ENCODE measurements at regions not wholly inside any gene's neighbourhood (a gene's known extent, or its start where the extent isn't known, plus 50 kb on each side); places are given as distances from the start of the nearest gene placed in this dataset.

DNA sequence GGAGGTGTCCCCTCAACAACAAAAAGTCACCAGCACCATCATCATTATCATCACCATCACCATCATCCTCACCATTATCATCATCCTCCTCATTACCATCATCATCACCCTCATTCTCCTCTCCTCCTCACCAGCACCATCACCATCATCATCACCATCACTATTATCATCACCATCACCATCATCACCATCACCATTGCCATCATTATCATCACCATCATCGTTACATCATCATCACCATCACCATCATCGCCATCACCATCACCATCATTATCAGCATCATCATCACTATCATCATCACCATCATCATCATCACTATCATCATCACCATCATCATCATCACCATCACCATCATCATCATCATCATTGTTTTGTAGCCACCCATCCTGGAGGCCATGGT is 212.6 kb downstream of the MN1 start:
- intact Hi-C loops (cut with DNase I): no loop called here

DNA sequence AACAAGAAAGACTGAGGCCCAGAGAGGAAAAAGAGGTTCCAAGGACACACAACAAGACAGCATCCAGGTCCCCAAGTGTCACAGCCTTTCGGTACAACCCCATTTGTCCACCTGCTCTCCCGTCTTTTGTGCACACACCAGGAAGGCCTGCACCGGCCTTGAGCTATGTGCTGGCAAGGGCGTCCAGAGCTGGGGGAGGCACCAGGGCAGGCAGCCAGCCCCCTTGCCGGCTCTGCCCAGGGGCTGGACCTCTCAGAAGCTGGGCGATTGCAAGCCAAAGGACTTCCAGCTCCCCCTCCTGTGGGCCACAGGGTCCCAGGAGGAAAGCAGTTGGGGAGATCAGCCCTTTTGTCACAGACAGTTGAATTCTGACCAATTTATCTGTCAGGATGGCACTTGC is 210.5 kb downstream of the MN1 start:
- no peaks in the 10 kb centered on the region for H3K4me1 ChIP-seq (replicated peaks)
- TF ChIP-seq POLR2A (IDR thresholded peaks at IDR 0.05): no peak
- TF ChIP-seq, protein P1, sequence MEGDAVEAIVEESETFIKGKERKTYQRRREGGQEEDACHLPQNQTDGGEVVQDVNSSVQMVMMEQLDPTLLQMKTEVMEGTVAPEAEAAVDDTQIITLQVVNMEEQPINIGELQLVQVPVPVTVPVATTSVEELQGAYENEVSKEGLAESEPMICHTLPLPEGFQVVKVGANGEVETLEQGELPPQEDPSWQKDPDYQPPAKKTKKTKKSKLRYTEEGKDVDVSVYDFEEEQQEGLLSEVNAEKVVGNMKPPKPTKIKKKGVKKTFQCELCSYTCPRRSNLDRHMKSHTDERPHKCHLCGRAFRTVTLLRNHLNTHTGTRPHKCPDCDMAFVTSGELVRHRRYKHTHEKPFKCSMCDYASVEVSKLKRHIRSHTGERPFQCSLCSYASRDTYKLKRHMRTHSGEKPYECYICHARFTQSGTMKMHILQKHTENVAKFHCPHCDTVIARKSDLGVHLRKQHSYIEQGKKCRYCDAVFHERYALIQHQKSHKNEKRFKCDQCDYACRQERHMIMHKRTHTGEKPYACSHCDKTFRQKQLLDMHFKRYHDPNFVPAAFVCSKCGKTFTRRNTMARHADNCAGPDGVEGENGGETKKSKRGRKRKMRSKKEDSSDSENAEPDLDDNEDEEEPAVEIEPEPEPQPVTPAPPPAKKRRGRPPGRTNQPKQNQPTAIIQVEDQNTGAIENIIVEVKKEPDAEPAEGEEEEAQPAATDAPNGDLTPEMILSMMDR (IDR thresholded peaks at IDR 0.05): no peak
- TF ChIP-seq POLR2AphosphoS5 (IDR thresholded peaks at IDR 0.05): no peak
- H3K27ac ChIP-seq: no peak overlapping the region
- WGBS: 49% methylated on average over 6 of the region's 6 CpGs
- no peak for DNase-seq (ENCODE audit: low spot score)
- intact Hi-C loops (cut with DNase I): no loop called here
- H3K27me3 ChIP-seq (replicated peaks; ENCODE audit: insufficient read depth): no peaks in the 10 kb centered on the region
- no peaks in the 10 kb centered on the region for H3K36me3 ChIP-seq
- H3K4me3 ChIP-seq: no peak overlapping the region
- H3K9me3 ChIP-seq: no peaks in the 10 kb centered on the region

More for the DNA sequence above, 212.6 kb downstream of the MN1 start:
- Histone ChIP-seq H3K4me1 (replicated peaks) (no peaks in the 10 kb centered on the region), H3K4me3 (no peak overlapping the region), H3K36me3 (no peaks in the 10 kb centered on the region), H3K27ac (no peak overlapping the region), H3K9me3 (no peaks in the 10 kb centered on the region), H3K27me3 (replicated peaks; ENCODE audit: insufficient read depth) (no peaks in the 10 kb centered on the region)
- WGBS: 94% methylated on average over 2 of the region's 2 CpGs
- no peak for DNase-seq (ENCODE audit: low spot score)
- no peak for TF ChIP-seq POLR2A (IDR thresholded peaks at IDR 0.05)
- TF ChIP-seq, protein P1 (IDR thresholded peaks at IDR 0.05): no peak
- TF ChIP-seq POLR2AphosphoS5 (IDR thresholded peaks at IDR 0.05): no peak

DNA sequence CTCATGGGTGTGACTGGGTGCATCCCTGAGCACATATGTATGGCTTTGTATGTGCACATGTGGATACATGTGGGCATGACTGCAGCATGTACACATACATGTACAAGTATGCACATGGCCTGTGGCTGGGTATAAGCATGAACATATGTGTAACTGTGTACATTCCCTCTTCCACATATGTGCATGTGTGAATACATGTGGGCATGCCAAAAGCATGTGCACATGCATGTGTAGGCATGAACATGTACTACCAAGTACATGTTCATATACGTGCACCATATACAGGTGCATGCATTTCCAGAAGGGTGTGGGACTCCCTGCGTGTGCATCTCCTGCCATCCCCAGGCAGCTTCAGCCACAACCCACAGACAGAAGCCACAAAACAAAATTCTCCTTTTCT is 208.2 kb downstream of the MN1 start:
- Histone ChIP-seq H3K27me3 (replicated peaks; ENCODE audit: insufficient read depth) (no peaks in the 10 kb centered on the region), H3K36me3 (no peaks in the 10 kb centered on the region), H3K4me1 (replicated peaks) (no peaks in the 10 kb centered on the region), H3K9me3 (no peaks in the 10 kb centered on the region), H3K27ac (no peak overlapping the region), H3K4me3 (no peak overlapping the region)
- 94% methylated on average over 2 of the region's 2 CpGs for WGBS
- intact Hi-C loops (cut with DNase I): no loop called here
- TF ChIP-seq, protein P1 (IDR thresholded peaks at IDR 0.05): no peak
- TF ChIP-seq POLR2AphosphoS5 (IDR thresholded peaks at IDR 0.05) (no peak), POLR2A (IDR thresholded peaks at IDR 0.05) (no peak)
- DNase-seq (ENCODE audit: low spot score): no peak

DNA sequence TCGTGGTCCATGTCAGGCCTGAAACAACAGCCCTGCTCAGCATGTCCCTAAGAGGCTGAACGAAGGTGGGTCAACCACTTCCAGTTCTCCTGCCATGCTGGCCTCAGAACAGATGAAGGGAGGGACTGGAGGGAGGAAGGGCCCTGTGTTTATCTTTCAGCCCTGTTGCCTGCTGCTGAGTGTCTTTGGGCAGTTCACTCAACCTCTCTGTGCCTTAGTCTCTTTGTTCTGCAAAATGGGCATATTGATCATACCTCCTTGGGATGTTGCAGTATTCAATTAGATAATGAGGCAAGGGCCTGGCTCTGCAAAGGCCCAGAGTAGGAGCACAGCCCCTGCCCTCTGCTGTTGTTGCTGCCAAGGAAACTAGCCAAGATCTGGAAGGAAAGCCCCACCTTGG is 207.5 kb downstream of the MN1 start:
- H3K9me3 ChIP-seq: no peaks in the 10 kb centered on the region
- TF ChIP-seq POLR2AphosphoS5 (IDR thresholded peaks at IDR 0.05): no peak
- no peak overlapping the region for H3K4me3 ChIP-seq
- no peaks in the 10 kb centered on the region for H3K4me1 ChIP-seq (replicated peaks)
- no peak for DNase-seq (ENCODE audit: low spot score)
- intact Hi-C loops (cut with DNase I): no loop called here
- no peaks in the 10 kb centered on the region for H3K27me3 ChIP-seq (replicated peaks; ENCODE audit: insufficient read depth)
- H3K27ac ChIP-seq: no peak overlapping the region
- 66% methylated on average over 2 of the region's 2 CpGs for WGBS
- no peaks in the 10 kb centered on the region for H3K36me3 ChIP-seq

DNA sequence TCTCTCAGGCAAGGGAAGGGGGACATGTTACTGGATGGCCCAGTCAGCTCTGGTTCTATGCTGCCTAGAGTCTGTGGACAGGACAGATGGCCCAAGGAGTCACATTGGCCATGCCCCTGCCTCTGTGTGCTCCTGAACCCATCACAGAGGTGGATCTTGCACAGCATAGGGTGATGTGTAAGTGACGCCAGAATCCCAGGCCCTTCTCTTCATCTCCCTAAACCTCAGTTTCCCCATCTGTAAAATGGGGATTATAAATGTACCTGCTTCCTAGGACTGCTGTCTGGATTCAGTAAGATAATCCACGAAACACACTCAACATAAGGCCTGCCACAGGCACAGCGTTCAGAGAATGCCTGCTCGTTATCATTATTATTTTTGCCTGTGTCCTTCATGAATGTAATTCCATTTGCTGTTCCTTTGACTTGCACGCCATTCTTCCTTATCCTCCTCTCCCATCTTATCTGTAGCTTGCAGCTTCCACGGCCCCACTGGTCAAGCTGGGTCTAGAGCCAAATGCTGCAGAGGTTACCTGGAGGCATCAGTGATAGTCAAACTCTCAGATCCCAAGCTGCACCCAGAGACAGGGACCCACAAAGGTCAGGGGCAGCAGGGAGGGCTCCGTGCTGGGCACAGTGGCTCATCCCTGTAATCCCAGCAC is 207.0 kb downstream of the MN1 start:
- Histone ChIP-seq H3K36me3 (no peaks in the 10 kb centered on the region), H3K4me3 (no peak overlapping the region), H3K27ac (no peak overlapping the region), H3K9me3 (no peaks in the 10 kb centered on the region), H3K4me1 (replicated peaks) (no peaks in the 10 kb centered on the region), H3K27me3 (replicated peaks; ENCODE audit: insufficient read depth) (no peaks in the 10 kb centered on the region)
- TF ChIP-seq POLR2A (IDR thresholded peaks at IDR 0.05) (no peak), POLR2AphosphoS5 (IDR thresholded peaks at IDR 0.05) (no peak)
- TF ChIP-seq, protein P1 (IDR thresholded peaks at IDR 0.05): no peak
- DNase-seq (ENCODE audit: low spot score): no peak
- intact Hi-C loops (cut with DNase I): no loop called here
- 94% methylated on average over 7 of the region's 7 CpGs for WGBS

All from prostate gland (tissue), 2 donors.